ENCODE measurements at regions not wholly inside any gene's neighbourhood (a gene's known extent, or its start where the extent isn't known, plus 50 kb on each side); places are given as distances from the start of the nearest gene placed in this dataset.

DNA sequence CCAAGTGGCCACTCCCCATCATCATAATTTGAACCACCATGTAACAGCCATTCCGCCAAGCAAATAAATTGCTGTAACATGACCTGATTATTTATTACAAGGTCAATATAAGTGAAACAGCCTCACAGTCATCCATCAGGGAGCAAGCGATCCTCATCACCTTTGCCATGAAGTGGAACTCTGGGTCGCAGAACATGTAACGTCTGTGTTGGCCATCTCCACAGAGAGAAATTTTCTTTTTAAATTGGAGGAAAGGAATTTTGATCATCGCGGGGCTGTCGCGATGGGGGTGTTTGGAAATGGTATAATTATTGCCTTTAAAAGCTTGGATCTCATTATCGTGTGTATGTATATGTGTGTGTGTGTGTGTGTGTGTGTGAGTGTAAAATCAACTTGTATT is 90.2 kb downstream of the SHOX start:
- no peak for TF ChIP-seq EZH2 (IDR thresholded peaks at IDR 0.05; ENCODE audit: insufficient read depth, low read length)
- no peak for TF ChIP-seq CTCF (IDR thresholded peaks at IDR 0.05; ENCODE audit: insufficient read depth, low read depth, low read length)
